ENCODE measurements at regions not wholly inside any gene's neighbourhood (a gene's known extent, or its start where the extent isn't known, plus 50 kb on each side); places are given as distances from the start of the nearest gene placed in this dataset.

DNA sequence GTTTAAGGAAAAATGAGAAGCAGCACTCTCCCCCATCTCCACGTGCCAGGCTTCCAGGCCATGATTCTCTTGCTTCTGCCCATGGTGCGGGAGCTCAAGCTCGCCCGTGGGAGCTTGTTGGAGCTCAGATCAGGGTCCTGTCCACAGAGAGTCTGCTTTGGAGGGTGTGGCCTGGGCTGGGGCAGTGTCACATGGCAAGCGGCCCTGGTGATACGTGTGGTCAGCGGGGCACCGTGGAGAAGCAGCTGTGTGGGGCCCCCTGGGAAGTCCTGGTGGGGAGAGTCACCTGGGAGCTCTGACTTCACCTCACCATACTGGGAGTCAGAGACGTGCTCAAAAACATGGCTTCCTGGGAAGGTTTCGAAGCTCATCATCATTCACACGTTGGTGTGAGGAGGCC, 275.3 kb downstream of the GADD45G start:
- peak in 1 of 2 donors; percentile 72 for DNase-seq (ENCODE audit: low spot score in 2 of 2)
- Histone ChIP-seq H3K9me3 (no peaks in the 10 kb centered on the region), H3K27me3 (no peaks in the 10 kb centered on the region), H3K27ac (no peak overlapping the region), H3K36me3 (no peaks in the 10 kb centered on the region), H3K4me1 (peaks cover 55% of the 10 kb centered on the region), H3K4me3 (no peak overlapping the region)
- 93% methylated on average over 11 of the region's 11 CpGs for WGBS
- TF ChIP-seq POLR2A (IDR thresholded peaks at IDR 0.05) (no peak), POLR2AphosphoS5 (IDR thresholded peaks at IDR 0.05) (no peak), EP300 (IDR thresholded peaks at IDR 0.05) (no peak)
- TF ChIP-seq, protein P1, sequence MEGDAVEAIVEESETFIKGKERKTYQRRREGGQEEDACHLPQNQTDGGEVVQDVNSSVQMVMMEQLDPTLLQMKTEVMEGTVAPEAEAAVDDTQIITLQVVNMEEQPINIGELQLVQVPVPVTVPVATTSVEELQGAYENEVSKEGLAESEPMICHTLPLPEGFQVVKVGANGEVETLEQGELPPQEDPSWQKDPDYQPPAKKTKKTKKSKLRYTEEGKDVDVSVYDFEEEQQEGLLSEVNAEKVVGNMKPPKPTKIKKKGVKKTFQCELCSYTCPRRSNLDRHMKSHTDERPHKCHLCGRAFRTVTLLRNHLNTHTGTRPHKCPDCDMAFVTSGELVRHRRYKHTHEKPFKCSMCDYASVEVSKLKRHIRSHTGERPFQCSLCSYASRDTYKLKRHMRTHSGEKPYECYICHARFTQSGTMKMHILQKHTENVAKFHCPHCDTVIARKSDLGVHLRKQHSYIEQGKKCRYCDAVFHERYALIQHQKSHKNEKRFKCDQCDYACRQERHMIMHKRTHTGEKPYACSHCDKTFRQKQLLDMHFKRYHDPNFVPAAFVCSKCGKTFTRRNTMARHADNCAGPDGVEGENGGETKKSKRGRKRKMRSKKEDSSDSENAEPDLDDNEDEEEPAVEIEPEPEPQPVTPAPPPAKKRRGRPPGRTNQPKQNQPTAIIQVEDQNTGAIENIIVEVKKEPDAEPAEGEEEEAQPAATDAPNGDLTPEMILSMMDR (IDR thresholded peaks at IDR 0.05) = no peak

DNA sequence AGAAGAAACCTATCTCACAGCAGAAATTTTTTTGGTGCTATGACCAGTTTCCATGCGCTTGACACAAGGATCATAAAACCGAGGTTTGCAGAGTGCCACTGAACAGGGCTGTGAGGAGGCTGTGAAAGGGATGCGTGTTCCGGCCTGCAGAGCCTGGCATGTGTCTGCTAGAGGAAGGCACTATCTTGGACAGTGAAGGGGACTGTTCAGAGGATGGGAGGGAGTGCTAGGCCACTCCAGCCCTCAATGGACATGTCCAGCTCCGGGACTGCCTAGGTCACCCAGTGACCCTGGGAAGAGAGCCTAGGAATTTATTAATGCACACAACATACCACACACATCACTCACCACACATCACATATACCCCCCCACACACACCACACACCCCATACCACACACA, 275.9 kb downstream of the GADD45G start:
- H3K4me3 ChIP-seq = no peak overlapping the region
- WGBS = 45% methylated on average over 5 of the region's 5 CpGs
- H3K36me3 ChIP-seq = no peaks in the 10 kb centered on the region
- H3K27me3 ChIP-seq = no peaks in the 10 kb centered on the region
- no peaks in the 10 kb centered on the region for H3K9me3 ChIP-seq
- DNase-seq (ENCODE audit: low spot score in 2 of 2) = peak in 1 of 2 donors; percentile 35
- no peak overlapping the region for H3K27ac ChIP-seq
- H3K4me1 ChIP-seq = peaks cover 50% of the 10 kb centered on the region
- TF ChIP-seq POLR2A (IDR thresholded peaks at IDR 0.05) = no peak
- TF ChIP-seq EP300 (IDR thresholded peaks at IDR 0.05) = no peak
- no peak for TF ChIP-seq POLR2AphosphoS5 (IDR thresholded peaks at IDR 0.05)
- TF ChIP-seq, protein P1 (IDR thresholded peaks at IDR 0.05) = no peak

DNA sequence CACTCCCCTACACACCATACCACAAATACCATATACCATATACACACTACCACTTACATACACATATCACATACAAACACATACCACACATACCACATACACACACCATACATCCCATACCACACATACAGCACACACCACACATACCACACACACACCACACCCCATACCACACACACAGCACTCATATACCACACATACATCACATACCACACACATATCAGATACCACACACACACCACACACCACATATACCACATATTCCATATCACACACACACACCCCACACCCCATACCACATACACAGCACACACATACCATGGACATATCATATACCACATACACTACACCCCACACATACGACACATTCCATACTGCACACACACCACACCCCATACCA, 276.6 kb downstream of the GADD45G start:
- Histone ChIP-seq H3K9me3 (no peaks in the 10 kb centered on the region), H3K27me3 (no peaks in the 10 kb centered on the region), H3K27ac (no peak overlapping the region), H3K36me3 (no peaks in the 10 kb centered on the region), H3K4me3 (no peak overlapping the region), H3K4me1 (peaks cover 48% of the 10 kb centered on the region)
- whole genome bisulfite sequencing = 94% methylated on average over 1 of the region's 1 CpG
- no peak for DNase-seq (ENCODE audit: low spot score in 2 of 2)
- TF ChIP-seq, protein P1 (IDR thresholded peaks at IDR 0.05) = no peak
- TF ChIP-seq EP300 (IDR thresholded peaks at IDR 0.05) (no peak), POLR2A (IDR thresholded peaks at IDR 0.05) (no peak), POLR2AphosphoS5 (IDR thresholded peaks at IDR 0.05) (no peak)

DNA sequence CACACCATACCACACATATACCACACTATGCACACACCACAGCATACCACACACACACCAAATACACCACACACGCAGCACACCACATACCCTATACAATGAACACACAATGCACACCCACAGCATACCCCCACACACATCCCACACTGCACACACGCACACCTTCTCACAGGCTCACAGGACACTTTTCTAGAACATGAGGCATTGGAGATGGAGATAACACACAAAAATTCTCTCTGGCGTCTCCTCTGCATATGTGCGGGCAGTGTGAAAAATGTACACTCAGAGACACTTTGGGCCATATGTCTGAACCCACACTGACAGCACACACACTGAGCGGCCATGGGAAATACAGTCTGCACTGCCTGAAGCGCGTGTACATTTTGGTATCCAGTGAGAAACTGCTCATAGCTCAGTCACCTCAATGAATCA, 278.1 kb downstream of the GADD45G start:
- Histone ChIP-seq H3K36me3 (no peaks in the 10 kb centered on the region), H3K27ac (no peak overlapping the region), H3K4me3 (no peak overlapping the region), H3K4me1 (peaks cover 33% of the 10 kb centered on the region), H3K9me3 (no peaks in the 10 kb centered on the region), H3K27me3 (no peaks in the 10 kb centered on the region)
- 88% methylated on average over 7 of the region's 7 CpGs for WGBS
- TF ChIP-seq EP300 (IDR thresholded peaks at IDR 0.05) (no peak), POLR2A (IDR thresholded peaks at IDR 0.05) (no peak)
- peak in 1 of 2 donors; percentile 4 for DNase-seq (ENCODE audit: low spot score in 2 of 2)

DNA sequence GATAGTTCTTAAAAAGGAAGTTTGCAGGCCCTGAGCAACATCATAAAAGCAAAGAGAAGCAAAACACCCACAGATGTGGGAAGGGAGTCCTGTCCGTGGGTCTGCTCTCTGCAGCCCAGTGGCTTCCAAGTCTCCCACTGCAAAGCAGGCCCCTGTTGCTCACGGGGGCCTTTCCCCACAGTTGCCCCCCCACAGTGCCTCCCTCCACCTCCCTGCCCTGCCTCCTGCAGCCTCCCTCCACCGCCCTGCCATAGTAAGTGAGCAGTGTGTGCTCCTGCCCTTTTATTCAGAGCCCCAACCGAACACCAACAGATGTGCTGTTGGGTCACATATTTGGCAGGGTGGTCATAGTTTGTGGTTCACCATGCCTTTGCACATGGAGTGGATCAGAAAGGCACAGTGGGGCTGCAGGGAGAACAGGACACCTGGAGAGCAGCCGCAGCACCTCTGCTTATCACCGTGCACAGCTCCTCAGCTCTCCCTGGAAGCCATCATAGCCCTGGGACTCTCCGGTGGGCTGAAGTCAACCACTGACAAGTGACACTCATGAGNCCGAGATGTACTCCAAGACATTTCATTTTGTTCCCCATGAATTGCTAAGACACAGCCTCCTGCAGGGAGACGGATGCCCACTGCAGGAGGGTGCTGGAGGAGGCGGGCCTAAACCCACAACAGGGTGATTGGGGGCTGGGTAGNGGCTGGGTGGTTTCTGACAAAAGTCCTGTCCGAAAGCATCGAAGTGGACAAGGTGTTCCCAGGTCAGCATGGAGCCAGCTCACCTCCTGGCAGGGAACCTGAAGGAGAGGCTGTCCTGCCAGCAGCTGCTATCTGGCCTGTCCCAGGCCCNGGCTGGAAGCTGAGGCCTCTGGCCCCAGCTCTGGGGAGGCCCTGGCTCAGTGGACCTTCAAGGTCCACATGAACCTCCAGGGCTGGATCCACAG, 278.9 kb downstream of the GADD45G start:
- Histone ChIP-seq H3K27me3 (no peaks in the 10 kb centered on the region), H3K9me3 (no peaks in the 10 kb centered on the region)
- DNase-seq (ENCODE audit: low spot score in 2 of 2) = peak; percentile 50 to 70

More for the DNA sequence above, 278.9 kb downstream of the GADD45G start:
- no peak overlapping the region for H3K4me3 ChIP-seq
- no peak for TF ChIP-seq EP300 (IDR thresholded peaks at IDR 0.05)
- no peak for TF ChIP-seq POLR2A (IDR thresholded peaks at IDR 0.05)
- TF ChIP-seq, protein P1 (IDR thresholded peaks at IDR 0.05) = no peak
- TF ChIP-seq POLR2AphosphoS5 (IDR thresholded peaks at IDR 0.05) = no peak
- H3K4me1 ChIP-seq = peaks cover 26% of the 10 kb centered on the region
- 95% methylated on average over 12 of the region's 12 CpGs for WGBS
- H3K27ac ChIP-seq = no peak overlapping the region
- H3K36me3 ChIP-seq = no peaks in the 10 kb centered on the region

Measured in suprapubic skin (tissue), 4 donors.